GM21381 (cell line): ENCODE measurements at regions not wholly inside any gene's neighbourhood (a gene's known extent, or its start where the extent isn't known, plus 50 kb on each side); places are given as distances from the start of the nearest gene placed in this dataset.

Experiments
- ATAC-seq: cut with Tn5 transposase; IDR thresholded peaks from one replicate; pipeline ENCODE4 v1.9.1; 2021; ENCODE audit warnings: mild to moderate bottlenecking, moderate library complexity; ENCODE audit not compliant: unreplicated experiment

DNA sequence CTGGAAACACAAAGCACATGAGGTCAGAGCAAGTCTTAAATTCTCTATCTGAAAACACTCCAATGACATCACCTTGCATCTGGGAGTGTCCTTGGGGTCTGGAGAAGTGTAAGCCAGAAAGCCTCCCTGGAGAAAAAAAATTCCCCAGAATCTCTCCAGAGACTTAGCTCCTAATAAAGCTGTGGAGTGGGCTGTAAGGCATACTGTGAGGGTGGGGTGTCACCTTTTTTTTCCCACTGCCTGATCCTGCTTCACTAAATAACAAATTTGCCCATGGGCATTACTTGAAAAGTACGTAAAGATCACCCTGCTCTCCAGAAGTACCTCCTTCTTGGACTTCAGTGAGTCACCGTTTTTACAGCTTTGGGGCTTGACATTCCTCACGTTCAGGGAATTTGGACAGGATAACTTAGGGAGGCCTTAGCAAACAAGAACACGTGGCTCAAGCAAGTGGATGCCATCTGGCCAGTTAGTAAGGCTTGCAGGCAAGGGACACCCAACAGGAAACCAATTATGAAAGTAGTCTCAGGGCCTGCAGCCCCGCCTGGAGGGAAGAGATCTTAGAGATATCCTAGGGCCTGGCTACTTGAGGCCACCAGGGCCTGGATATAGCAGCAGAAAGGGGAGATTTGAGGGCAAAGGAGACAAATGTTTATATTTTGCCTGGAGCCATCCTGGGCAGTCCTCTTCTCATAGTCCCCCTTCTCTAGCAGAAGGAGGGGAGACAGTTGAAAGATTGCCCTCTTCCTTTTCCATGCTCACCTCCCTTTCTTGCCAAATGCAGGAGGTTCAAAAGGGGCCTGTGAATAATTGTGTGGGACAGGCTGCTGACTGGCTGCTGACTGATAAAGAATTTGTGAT is 60.1 kb upstream of the PLAC1 start:
- ATAC-seq, result no peak

DNA sequence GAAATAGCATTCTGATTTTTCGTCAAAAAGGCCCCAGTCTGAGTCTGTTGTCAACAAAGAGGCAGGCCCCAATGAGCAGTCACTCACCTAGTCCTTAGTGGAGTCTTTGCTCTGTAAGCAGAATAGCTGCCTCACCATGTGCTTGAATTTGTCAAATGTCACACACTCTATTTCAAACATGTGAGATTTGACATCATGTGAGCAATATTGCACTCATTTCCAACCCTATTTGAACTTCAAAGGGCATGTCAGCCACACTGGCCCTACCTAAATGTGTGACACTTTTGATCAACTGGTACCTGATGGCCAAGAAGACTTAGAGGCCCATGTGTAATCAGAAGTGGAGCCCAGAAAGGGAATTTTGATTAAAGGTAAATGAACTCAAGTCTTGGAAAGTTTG is 59.4 kb upstream of the PLAC1 start:
- ATAC-seq, result no peak

DNA sequence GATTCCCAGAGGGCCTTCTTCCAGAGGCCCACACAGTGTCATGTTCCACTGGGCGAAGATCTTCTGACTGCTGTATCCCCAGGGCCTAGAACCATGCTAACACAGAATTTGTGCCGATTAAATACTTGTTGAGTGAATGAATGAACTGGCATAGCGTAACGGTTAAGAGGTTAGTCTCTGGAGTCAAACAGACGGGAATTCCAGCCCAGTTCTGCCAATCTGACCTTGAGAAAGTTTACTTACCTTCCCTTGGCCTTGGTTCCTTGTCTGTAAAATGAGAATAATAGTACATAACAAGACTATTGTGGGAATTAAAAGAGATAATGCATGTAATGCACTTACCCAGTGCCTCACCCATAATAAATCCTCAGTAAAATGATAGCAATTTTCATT is 58.3 kb upstream of the PLAC1 start:
- no peak for ATAC-seq

DNA sequence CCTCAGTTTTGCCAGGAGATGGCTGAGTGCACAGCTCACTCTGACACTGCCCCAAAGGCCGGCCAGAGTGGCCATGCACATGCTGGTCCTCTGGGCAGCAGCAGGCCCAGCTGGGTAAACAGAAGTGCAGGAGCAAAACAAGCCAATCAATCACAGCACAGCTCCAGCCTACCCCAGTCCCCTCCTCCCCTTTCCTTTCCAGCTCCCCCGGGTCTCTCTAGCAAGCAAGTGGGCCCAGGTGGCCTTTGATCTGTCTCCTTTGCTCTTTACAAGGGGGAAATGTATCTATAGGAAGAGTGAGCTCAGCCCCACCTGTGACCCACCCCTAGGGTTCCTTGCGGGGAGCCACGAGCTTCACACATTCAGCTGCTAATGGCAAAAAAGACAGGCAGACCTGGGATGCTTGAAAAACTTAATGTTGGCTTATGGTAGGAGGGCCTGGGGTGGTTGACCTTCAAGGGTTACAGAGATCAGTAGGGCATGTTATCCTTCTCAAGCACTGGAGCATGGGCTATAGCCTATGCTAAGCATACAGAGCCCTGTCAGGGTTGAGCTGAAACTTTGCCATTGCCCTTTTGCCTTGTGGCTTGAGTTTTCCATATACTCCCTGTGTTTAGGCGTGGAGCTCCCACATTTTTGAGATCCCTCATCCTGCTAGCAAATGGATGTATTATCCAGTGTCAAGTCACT is 57.8 kb upstream of the PLAC1 start:
- ATAC-seq, result no peak

DNA sequence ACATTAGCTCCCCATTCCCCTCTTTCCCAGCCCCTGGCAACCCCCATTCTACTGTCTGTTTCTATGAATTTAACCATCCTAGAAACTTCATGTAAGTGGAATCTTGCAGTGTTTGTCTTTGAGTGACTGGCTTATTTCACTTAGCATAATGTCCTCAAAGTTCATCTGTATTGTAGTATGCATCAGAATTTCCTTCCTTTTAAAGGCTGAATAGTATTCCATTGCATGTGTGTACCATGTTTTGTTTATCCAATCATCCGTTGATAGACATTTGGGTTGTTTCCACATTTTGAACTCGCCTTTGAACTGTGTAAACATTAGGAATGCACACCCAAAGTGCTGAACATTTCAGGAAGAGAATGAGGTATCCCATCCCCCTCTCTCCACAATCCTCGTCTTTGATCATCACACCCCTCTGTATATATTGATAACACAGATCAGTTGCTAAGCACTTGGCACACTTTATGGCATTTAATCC is 56.4 kb upstream of the PLAC1 start:
- no peak for ATAC-seq

DNA sequence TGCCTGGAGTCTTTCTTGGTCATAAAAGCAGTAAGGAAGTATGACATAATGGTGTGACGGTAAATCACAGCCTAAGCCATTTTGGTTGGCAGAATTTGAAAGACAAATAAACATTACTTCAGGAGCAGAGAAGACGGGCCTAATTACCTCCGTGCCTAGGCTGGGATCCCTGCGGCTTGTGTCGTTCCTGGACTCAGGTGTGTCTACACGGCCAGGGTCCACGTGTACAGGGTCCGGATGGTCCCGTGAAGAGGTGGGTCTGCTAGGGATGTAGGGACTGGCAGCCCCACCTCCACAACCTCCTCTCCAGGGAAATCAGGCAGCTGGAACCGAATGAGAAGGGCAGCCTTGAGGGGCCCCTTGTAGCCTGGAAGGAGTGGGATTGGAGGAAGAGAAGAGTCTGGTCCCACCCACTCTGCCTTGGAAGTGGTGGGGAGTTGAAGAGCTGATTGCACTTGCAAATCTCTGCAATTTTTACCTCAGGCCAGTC is 55.4 kb upstream of the PLAC1 start:
- ATAC-seq, result no peak

DNA sequence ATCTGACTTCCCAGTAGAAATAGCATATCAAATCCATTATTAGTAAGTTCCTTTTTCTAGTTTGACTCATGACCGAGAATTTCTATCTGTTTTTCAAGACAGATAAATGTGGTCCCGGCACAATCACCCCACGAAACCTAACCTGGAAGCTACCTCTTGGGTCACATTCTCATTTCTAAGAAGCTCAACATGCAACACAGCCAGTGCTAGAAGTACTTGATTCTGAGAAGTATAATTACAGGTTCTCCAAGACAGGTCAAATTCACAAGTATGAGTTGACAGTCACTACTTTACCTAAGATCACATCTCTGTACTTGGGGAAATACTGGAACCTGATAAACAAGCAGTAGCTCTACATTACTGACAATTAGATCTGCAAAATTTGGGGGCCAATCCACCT is 54.0 kb upstream of the PLAC1 start:
- ATAC-seq, result no peak

DNA sequence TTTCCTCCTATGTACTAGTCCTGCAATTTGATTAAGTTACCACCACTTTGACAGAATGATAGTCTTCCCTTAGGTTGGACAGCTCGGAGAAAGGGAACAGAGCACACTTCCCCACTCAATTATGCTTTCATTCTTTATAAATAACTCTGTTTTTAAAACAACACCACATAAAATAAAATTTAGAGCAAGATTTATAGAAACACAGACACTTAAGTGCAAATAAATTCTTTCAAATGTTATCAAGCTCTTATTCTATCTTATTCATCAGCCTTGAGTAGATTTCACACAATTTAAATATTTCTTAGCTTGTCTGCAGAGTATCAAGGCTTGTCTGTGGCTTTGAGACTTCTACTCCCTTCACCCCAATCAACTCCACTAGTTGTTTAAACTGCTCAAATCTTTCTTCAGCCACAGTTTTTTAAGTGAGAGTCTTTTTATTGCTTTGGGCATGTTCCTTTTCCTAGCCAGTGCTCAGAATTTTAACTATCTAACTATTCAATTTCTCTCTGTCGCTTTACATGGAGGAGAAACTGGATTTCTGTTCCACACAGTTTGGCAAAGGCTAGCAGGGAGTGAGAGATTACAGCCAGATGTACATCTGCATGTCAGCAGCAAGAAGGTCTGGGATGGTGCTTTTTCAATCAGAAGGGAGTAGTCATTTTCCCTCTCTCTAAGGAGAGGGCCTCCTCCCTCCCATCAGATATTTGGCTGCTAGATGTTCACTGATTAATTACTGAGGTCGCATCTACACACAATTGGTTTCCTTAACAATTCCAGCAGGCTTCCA is 53.1 kb upstream of the PLAC1 start:
- no peak for ATAC-seq
